Lower lobe of right lung (tissue), 2 donors: ENCODE measurements at regions not wholly inside any gene's neighbourhood (a gene's known extent, or its start where the extent isn't known, plus 50 kb on each side); places are given as distances from the start of the nearest gene placed in this dataset.

Experiments
- ATAC-seq, 2 donors: fragments of 200-7000 bp; cut with Tn5 transposase; one replicate each; pipeline ENCODE4 v1.9.1; 2020 to 2022; ENCODE audit warnings: mild to moderate bottlenecking in 2 of 2, moderate library complexity in 2 of 2
- DNase-seq: peaks from one replicate; pipeline ENCODE4 v3.0.0-alpha.2; 2020
- H3K27ac ChIP-seq: fragments of 200-600 bp; one replicate; pipeline ENCODE4 v1.8.0; 2022
- H3K27me3 ChIP-seq: fragments of 200-600 bp; one replicate; pipeline ENCODE4 v1.8.0; 2022; ENCODE audit warnings: low read depth
- H3K36me3 ChIP-seq: fragments of 200-600 bp; one replicate; pipeline ENCODE4 v1.8.0; 2022; ENCODE audit warnings: mild to moderate bottlenecking
- H3K4me1 ChIP-seq: fragments of 200-600 bp; one replicate; pipeline ENCODE4 v1.8.0; 2022
- H3K4me3 ChIP-seq: fragments of 200-600 bp; one replicate; pipeline ENCODE4 v1.8.0; 2022; ENCODE audit warnings: mild to moderate bottlenecking
- H3K9me3 ChIP-seq: fragments of 200-600 bp; one replicate; pipeline ENCODE4 v1.8.0; 2022
- CTCF ChIP-seq: fragments of 200-600 bp; IDR thresholded peaks from one replicate; pipeline ENCODE4 v1.8.0; 2022; ENCODE audit warnings: antibody characterized with exemption, mild to moderate bottlenecking
- intact Hi-C: fragments of 100-400 bp; cut with DNase I; formaldehyde crosslinking; loops from one replicate; pipeline ENCODE4 v1.11.0; 2022
- donor health status: DM: no; HTN: yes; CAD: no; lungs with severe emphysema.

DNA sequence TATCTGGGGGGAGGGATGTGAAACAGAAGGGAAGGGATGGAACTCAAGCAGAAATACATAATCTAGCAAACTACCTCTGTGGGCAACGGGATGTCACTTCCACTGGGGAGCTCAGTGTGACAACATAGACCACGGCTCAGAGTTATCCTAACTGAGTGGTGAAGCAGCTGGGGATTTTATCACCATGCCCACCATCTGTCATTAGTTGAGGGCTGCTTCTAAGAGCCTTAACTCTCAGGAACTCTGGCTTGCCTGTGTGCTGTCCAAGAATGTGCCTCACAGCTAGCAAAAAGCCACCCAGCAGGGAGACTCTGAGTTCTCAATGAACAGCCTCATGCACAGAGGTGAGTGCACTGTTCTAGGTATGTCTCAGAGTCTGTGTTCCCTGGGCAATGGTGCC lies 90.6 kb upstream of the CXCL14 start:
- ATAC-seq, result no peak
- intact Hi-C loops, result no loop called here
- Histone ChIP-seq H3K36me3 (no peaks in the 10 kb centered on the region), H3K4me1 (no peaks in the 10 kb centered on the region), H3K27ac (no peak overlapping the region), H3K9me3 (no peaks in the 10 kb centered on the region), H3K4me3 (no peak overlapping the region), H3K27me3 (no peaks in the 10 kb centered on the region)
- DNase-seq, result no peak
- TF ChIP-seq CTCF, result no peak

DNA sequence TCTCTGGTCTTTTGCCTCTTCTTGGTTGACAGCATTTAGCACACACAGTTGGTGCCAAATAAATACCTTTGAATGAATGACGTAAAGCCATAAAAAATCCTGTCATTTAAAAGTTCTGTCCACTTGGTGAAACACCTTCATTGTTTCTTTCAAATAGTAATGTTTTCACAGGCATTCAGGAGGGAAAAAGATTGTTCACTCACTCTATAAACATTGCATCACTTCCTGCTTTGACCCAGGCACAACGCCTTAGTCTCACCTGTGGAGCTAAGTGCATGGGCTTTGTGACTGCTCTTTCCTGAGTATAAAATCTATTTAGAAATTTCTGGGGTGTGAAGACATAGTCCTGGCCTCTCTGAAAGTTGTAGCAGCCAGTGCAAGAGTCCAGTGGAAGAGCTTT lies 88.9 kb upstream of the CXCL14 start:
- no peak overlapping the region for H3K27ac ChIP-seq

GRCh38 chr5:135667204-135667603 lies 88.4 kb upstream of the CXCL14 start:
- H3K27ac ChIP-seq, result no peak overlapping the region
- no peaks in the 10 kb centered on the region for H3K4me1 ChIP-seq
- intact Hi-C loops, result no loop called here
- H3K4me3 ChIP-seq, result no peak overlapping the region
- no peak for TF ChIP-seq CTCF
- H3K27me3 ChIP-seq, result no peaks in the 10 kb centered on the region
- no peak for ATAC-seq
- no peaks in the 10 kb centered on the region for H3K36me3 ChIP-seq
- no peaks in the 10 kb centered on the region for H3K9me3 ChIP-seq
- no peak for DNase-seq

More for the DNA sequence above, 88.9 kb upstream of the CXCL14 start:
- intact Hi-C loops, result no loop called here
- Histone ChIP-seq H3K4me1 (no peaks in the 10 kb centered on the region), H3K27me3 (no peaks in the 10 kb centered on the region), H3K36me3 (no peaks in the 10 kb centered on the region), H3K9me3 (no peaks in the 10 kb centered on the region), H3K4me3 (no peak overlapping the region)
- DNase-seq (no peak), ATAC-seq (no peak)
- TF ChIP-seq CTCF, result no peak

GRCh38 chr5:135662683-135663082 lies 83.9 kb upstream of the CXCL14 start:
- Histone ChIP-seq H3K4me1 (no peaks in the 10 kb centered on the region), H3K36me3 (no peaks in the 10 kb centered on the region), H3K4me3 (no peak overlapping the region), H3K27me3 (no peaks in the 10 kb centered on the region), H3K9me3 (no peaks in the 10 kb centered on the region), H3K27ac (no peak overlapping the region)
- ATAC-seq, result no peak
- intact Hi-C loops, result no loop called here
- no peak for TF ChIP-seq CTCF
- no peak for DNase-seq

GRCh38 chr5:135662061-135662481 lies 83.3 kb upstream of the CXCL14 start:
- ATAC-seq (no peak), DNase-seq (no peak)
- no peak overlapping the region for H3K27ac ChIP-seq
- no peaks in the 10 kb centered on the region for H3K9me3 ChIP-seq
- intact Hi-C loops, result no loop called here
- no peaks in the 10 kb centered on the region for H3K36me3 ChIP-seq
- no peaks in the 10 kb centered on the region for H3K27me3 ChIP-seq
- H3K4me1 ChIP-seq, result no peaks in the 10 kb centered on the region
- H3K4me3 ChIP-seq, result no peak overlapping the region
- TF ChIP-seq CTCF, result no peak
